ENCODE measurements at regions not wholly inside any gene's neighbourhood (a gene's known extent, or its start where the extent isn't known, plus 50 kb on each side); places are given as distances from the start of the nearest gene placed in this dataset.

GRCh38 chr17:13776027-13776551 is 174.4 kb upstream of the HS3ST3A1 start:
- TF ChIP-seq ARNT (IDR thresholded peaks at IDR 0.05) (no peak), TARDBP (IDR thresholded peaks at IDR 0.05) (no peak), ELF4 (IDR thresholded peaks at IDR 0.05) (no peak), FOXK2 (IDR thresholded peaks at IDR 0.05) (no peak), L3MBTL2 (conservative IDR thresholded peaks at IDR 0.05) (no peak), NFRKB (IDR thresholded peaks at IDR 0.05) (no peak), SP1 (IDR thresholded peaks at IDR 0.05) (no peak), SUZ12 (IDR thresholded peaks at IDR 0.05) (no peak), LEF1 (IDR thresholded peaks at IDR 0.05; ENCODE audit: borderline replicate concordance) (no peak), HDGF (IDR thresholded peaks at IDR 0.05; ENCODE audit: borderline replicate concordance) (no peak)
- TF ChIP-seq, protein P1, sequence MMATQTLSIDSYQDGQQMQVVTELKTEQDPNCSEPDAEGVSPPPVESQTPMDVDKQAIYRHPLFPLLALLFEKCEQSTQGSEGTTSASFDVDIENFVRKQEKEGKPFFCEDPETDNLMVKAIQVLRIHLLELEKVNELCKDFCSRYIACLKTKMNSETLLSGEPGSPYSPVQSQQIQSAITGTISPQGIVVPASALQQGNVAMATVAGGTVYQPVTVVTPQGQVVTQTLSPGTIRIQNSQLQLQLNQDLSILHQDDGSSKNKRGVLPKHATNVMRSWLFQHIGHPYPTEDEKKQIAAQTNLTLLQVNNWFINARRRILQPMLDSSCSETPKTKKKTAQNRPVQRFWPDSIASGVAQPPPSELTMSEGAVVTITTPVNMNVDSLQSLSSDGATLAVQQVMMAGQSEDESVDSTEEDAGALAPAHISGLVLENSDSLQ (IDR thresholded peaks at IDR 0.05) = no peak
